HTR-8/SVneo (cell line): ENCODE measurements at regions not wholly inside any gene's neighbourhood (a gene's known extent, or its start where the extent isn't known, plus 50 kb on each side); places are given as distances from the start of the nearest gene placed in this dataset.

Experiments
- DNase-seq: peaks from one replicate; pipeline ENCODE4 v3.0.0; 2011; ENCODE audit warnings: low spot score, mixed read lengths; ENCODE audit not compliant: insufficient read length
- FAIRE-seq: peaks from 2 replicates; lab custom pipeline; 2011; peaks lifted over from hg19 to GRCh38; lab: Jason Lieb, UNC

GRCh38 chr6:45715508-45715803 lies 300.2 kb downstream of the CLIC5 start:
- FAIRE-seq = no peak
- no peak for DNase-seq

GRCh38 chr6:45714741-45715507 lies 300.7 kb downstream of the CLIC5 start:
- FAIRE-seq (peak; percentile 59), DNase-seq (peak; percentile 88)

GRCh38 chr6:45714006-45714730 lies 301.5 kb downstream of the CLIC5 start:
- FAIRE-seq (no peak), DNase-seq (no peak)
